Activated CD8-positive, alpha-beta T cell treated with anti-CD3 and anti-CD28 coated beads, Interleukin-2, amount 10 ng/mL, durations not matched to agents 7 days and 5 days (primary cell): ENCODE measurements at regions not wholly inside any gene's neighbourhood (a gene's known extent, or its start where the extent isn't known, plus 50 kb on each side); places are given as distances from the start of the nearest gene placed in this dataset.

Experiments
- ATAC-seq: fragments of 150-1000 bp; cut with Tn5 transposase; one replicate; pipeline ENCODE4 v1.10.0; 2021; ENCODE audit warnings: moderate library complexity
- CTCF ChIA-PET: fragments of 350-600 bp; sonication (Branson Sonifier 250); formaldehyde crosslinking; loops from one replicate; lab custom pipeline; 2021; ENCODE audit warnings: antibody characterized with exemption; lab: Charles Lee
- POLR2A ChIA-PET: fragments of 350-600 bp; sonication (Branson Sonifier 250); formaldehyde crosslinking; loops from one replicate; lab custom pipeline; 2021; ENCODE audit warnings: antibody characterized with exemption; lab: Charles Lee
- DNase-seq: peaks from one replicate; pipeline ENCODE4 v3.0.0-alpha.2; 2020
- H3K27ac Mint-ChIP-seq: one replicate; pipeline ENCODE4 v1.8.0; 2021; ENCODE audit warnings: mild to moderate bottlenecking, mixed read lengths
- H3K27me3 Mint-ChIP-seq: one replicate; pipeline ENCODE4 v1.8.0; 2021; ENCODE audit warnings: low read depth, mixed read lengths
- H3K36me3 Mint-ChIP-seq: one replicate; pipeline ENCODE4 v1.8.0; 2021; ENCODE audit warnings: low read depth, mixed read lengths
- H3K4me1 Mint-ChIP-seq: one replicate; pipeline ENCODE4 v1.8.0; 2021; ENCODE audit warnings: low read depth, mixed read lengths
- H3K4me3 Mint-ChIP-seq: one replicate; pipeline ENCODE4 v1.8.0; 2021; ENCODE audit warnings: mild to moderate bottlenecking, mixed read lengths
- H3K9me3 Mint-ChIP-seq: one replicate; pipeline ENCODE4 v1.8.0; 2022; ENCODE audit warnings: mixed read lengths; ENCODE audit not compliant: insufficient read depth

GRCh38 chr9:84413301-84413700 is 72.7 kb upstream of the SLC28A3 start:
- no peaks in the 10 kb centered on the region for H3K4me1 Mint-ChIP-seq
- no peak overlapping the region for H3K27ac Mint-ChIP-seq
- H3K27me3 Mint-ChIP-seq = peaks cover 2% of the 10 kb centered on the region
- ChIA-PET POLR2A (no interaction called here), CTCF (interaction anchor here (1.3 kb wide), 2 partner anchors 9 to 16 kb away, joined by 3 to 4 read pairs; no protein-coding TSS in a partner anchor)
- no peak overlapping the region for H3K4me3 Mint-ChIP-seq
- no peak for DNase-seq
- H3K9me3 Mint-ChIP-seq = no peaks in the 10 kb centered on the region
- no peak for ATAC-seq
- H3K36me3 Mint-ChIP-seq = no peaks in the 10 kb centered on the region

DNA sequence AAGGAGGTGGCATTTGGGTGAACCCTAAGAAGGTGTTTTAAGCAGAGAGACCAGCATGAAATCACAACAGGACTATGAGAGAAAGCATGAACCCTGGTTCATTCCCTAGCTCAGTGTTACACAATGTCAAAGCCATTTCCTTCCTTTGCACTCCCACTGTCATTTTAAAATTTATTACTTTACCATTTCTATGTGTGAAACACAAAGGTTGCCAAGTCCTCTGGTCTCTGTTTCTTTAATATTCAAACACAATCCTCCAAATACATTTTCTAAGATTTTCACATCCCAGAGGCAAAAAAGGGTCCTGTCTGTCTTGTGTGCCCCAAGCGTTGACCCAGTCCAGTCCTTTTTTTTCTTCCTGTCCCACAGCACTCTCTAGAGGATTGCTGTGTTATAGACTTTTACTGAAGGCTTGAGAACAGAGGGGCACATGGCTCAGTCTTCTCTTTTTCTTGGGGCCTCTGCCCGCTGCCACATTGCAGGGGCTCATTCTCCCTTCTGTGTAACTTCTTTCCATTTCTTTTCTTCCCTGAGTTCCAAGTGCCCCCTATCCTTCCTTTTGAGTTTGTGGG is 78.6 kb upstream of the SLC28A3 start:
- Mint-ChIP-seq H3K27me3 (peaks cover 2% of the 10 kb centered on the region), H3K4me1 (no peaks in the 10 kb centered on the region), H3K9me3 (no peaks in the 10 kb centered on the region), H3K36me3 (no peaks in the 10 kb centered on the region), H3K27ac (no peak overlapping the region), H3K4me3 (no peak overlapping the region)
- no peak for ATAC-seq
- ChIA-PET CTCF (no interaction called here), POLR2A (no interaction called here)
- no peak for DNase-seq

DNA sequence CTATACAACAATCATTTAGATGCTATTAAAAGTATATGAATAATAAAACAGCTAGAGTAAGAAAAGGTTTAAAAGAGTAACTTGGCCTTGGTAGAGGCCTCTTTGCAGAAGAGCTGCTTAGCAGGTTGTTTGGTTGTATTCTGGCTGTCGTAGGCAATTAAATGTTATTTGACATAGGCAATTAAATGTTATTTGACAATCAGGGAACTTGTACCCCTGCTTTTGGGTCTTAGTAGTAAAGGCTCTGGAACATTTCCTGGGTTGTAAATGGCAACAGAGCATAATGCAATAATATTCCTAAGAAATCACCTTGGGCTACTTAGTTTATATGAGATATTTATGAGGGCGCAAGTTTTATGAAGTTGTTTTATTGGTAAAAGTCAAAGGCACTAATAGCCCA is 84.4 kb upstream of the SLC28A3 start:
- no peaks in the 10 kb centered on the region for H3K27me3 Mint-ChIP-seq
- no peaks in the 10 kb centered on the region for H3K36me3 Mint-ChIP-seq
- H3K4me1 Mint-ChIP-seq = no peaks in the 10 kb centered on the region
- no peak overlapping the region for H3K4me3 Mint-ChIP-seq
- H3K27ac Mint-ChIP-seq = no peak overlapping the region
- H3K9me3 Mint-ChIP-seq = no peaks in the 10 kb centered on the region
- ChIA-PET POLR2A (no interaction called here), CTCF (no interaction called here)
- ATAC-seq (no peak), DNase-seq (no peak)

DNA sequence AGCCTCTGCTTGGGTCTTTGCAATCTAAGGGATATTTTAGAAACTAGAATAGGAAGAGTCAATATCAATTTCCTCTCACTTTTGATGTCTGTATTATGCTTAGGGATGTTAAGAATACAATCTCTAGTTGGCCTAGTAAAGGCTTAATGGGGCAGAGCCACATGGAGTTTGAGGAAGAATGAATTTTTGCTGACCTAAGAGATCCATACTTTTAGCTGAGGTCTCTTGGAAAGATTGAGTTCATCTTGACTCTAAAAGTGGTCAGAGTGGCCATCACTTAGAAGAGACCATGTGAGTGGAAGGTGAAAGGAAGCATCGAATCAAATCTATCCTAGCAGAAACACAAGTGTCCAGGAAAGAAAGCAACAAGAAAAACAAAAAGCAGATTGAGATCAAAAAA is 92.2 kb upstream of the SLC28A3 start:
- no peak overlapping the region for H3K27ac Mint-ChIP-seq
- no peaks in the 10 kb centered on the region for H3K4me1 Mint-ChIP-seq

DNA sequence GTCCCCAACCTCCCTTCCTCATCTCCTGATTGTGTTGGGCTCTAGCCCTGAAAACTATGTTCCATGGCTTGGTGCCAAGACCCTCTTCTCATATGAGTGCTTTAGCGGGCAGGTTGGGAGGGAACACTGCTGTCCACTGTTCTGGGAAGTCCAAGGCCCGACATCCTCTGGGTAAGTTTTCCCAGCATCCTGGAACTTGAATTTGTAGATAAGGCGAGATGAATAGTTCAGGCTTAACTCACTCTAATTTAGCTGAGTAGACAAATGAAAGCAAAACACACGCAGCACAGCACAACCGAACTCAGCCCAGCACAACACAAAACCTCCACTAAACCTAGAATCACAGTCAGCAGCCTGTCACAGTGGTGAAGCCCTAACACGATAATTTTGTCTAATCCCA is 95.3 kb upstream of the SLC28A3 start:
- H3K27me3 Mint-ChIP-seq = no peaks in the 10 kb centered on the region
- ATAC-seq (no peak), DNase-seq (no peak)
- no peak overlapping the region for H3K27ac Mint-ChIP-seq
- H3K9me3 Mint-ChIP-seq = no peaks in the 10 kb centered on the region
- H3K36me3 Mint-ChIP-seq = no peaks in the 10 kb centered on the region
- H3K4me1 Mint-ChIP-seq = no peaks in the 10 kb centered on the region
- CTCF ChIA-PET = no interaction called here
- POLR2A ChIA-PET = no interaction called here
- H3K4me3 Mint-ChIP-seq = no peak overlapping the region

More for the DNA sequence above, 92.2 kb upstream of the SLC28A3 start:
- no peaks in the 10 kb centered on the region for H3K9me3 Mint-ChIP-seq
- ChIA-PET POLR2A (no interaction called here), CTCF (interaction anchor here (1.5 kb wide), 1 partner anchor 29 kb away, joined by 3 read pairs; no protein-coding TSS in a partner anchor)
- no peaks in the 10 kb centered on the region for H3K27me3 Mint-ChIP-seq
- no peak overlapping the region for H3K4me3 Mint-ChIP-seq
- DNase-seq (no peak), ATAC-seq (no peak)
- no peaks in the 10 kb centered on the region for H3K36me3 Mint-ChIP-seq

GRCh38 chr9:84436386-84437109 is 96.0 kb upstream of the SLC28A3 start:
- no peak overlapping the region for H3K27ac Mint-ChIP-seq
- POLR2A ChIA-PET = no interaction called here

GRCh38 chr9:84438391-84438790 is 97.8 kb upstream of the SLC28A3 start:
- CTCF ChIA-PET = no interaction called here

More at GRCh38 chr9:84436386-84437109, 96.0 kb upstream of the SLC28A3 start:
- H3K9me3 Mint-ChIP-seq = no peaks in the 10 kb centered on the region
- no peak overlapping the region for H3K4me3 Mint-ChIP-seq
- no peaks in the 10 kb centered on the region for H3K4me1 Mint-ChIP-seq
- CTCF ChIA-PET = no interaction called here
- DNase-seq (no peak), ATAC-seq (no peak)
- no peaks in the 10 kb centered on the region for H3K27me3 Mint-ChIP-seq
- no peaks in the 10 kb centered on the region for H3K36me3 Mint-ChIP-seq

GRCh38 chr9:84439250-84439649 is 98.7 kb upstream of the SLC28A3 start:
- Mint-ChIP-seq H3K36me3 (no peaks in the 10 kb centered on the region), H3K4me3 (no peak overlapping the region), H3K9me3 (no peaks in the 10 kb centered on the region), H3K27ac (no peak overlapping the region), H3K4me1 (no peaks in the 10 kb centered on the region), H3K27me3 (no peaks in the 10 kb centered on the region)
- no peak for ATAC-seq
- ChIA-PET CTCF (no interaction called here), POLR2A (no interaction called here)
- no peak for DNase-seq

More at GRCh38 chr9:84438391-84438790, 97.8 kb upstream of the SLC28A3 start:
- Mint-ChIP-seq H3K4me1 (no peaks in the 10 kb centered on the region), H3K4me3 (no peak overlapping the region), H3K27ac (no peak overlapping the region), H3K27me3 (no peaks in the 10 kb centered on the region), H3K9me3 (no peaks in the 10 kb centered on the region), H3K36me3 (no peaks in the 10 kb centered on the region)
- DNase-seq (no peak), ATAC-seq (no peak)
- POLR2A ChIA-PET = no interaction called here

GRCh38 chr9:84442712-84443111 is 102.2 kb upstream of the SLC28A3 start:
- ChIA-PET POLR2A (no interaction called here), CTCF (no interaction called here)
- DNase-seq = no peak
- H3K27ac Mint-ChIP-seq = no peak overlapping the region
- no peaks in the 10 kb centered on the region for H3K36me3 Mint-ChIP-seq
- no peaks in the 10 kb centered on the region for H3K4me1 Mint-ChIP-seq
- no peaks in the 10 kb centered on the region for H3K27me3 Mint-ChIP-seq
- ATAC-seq = no peak
- H3K4me3 Mint-ChIP-seq = no peak overlapping the region
- no peaks in the 10 kb centered on the region for H3K9me3 Mint-ChIP-seq

GRCh38 chr9:84445737-84446136 is 105.2 kb upstream of the SLC28A3 start:
- DNase-seq = no peak
- no peak for ATAC-seq
- Mint-ChIP-seq H3K4me3 (no peak overlapping the region), H3K9me3 (no peaks in the 10 kb centered on the region), H3K4me1 (no peaks in the 10 kb centered on the region), H3K27me3 (no peaks in the 10 kb centered on the region), H3K27ac (no peak overlapping the region), H3K36me3 (no peaks in the 10 kb centered on the region)
- ChIA-PET POLR2A (no interaction called here), CTCF (no interaction called here)

GRCh38 chr9:84447305-84447704 is 106.7 kb upstream of the SLC28A3 start:
- H3K27me3 Mint-ChIP-seq = no peaks in the 10 kb centered on the region

GRCh38 chr9:84450029-84450428 is 109.5 kb upstream of the SLC28A3 start:
- no peaks in the 10 kb centered on the region for H3K9me3 Mint-ChIP-seq
- POLR2A ChIA-PET = no interaction called here
- H3K4me3 Mint-ChIP-seq = no peak overlapping the region
- ATAC-seq (no peak), DNase-seq (no peak)
- H3K27me3 Mint-ChIP-seq = no peaks in the 10 kb centered on the region
- no peaks in the 10 kb centered on the region for H3K4me1 Mint-ChIP-seq
- H3K36me3 Mint-ChIP-seq = no peaks in the 10 kb centered on the region
- CTCF ChIA-PET = no interaction called here
- no peak overlapping the region for H3K27ac Mint-ChIP-seq

More at GRCh38 chr9:84447305-84447704, 106.7 kb upstream of the SLC28A3 start:
- Mint-ChIP-seq H3K27ac (no peak overlapping the region), H3K4me3 (no peak overlapping the region), H3K9me3 (no peaks in the 10 kb centered on the region), H3K36me3 (no peaks in the 10 kb centered on the region), H3K4me1 (no peaks in the 10 kb centered on the region)
- ChIA-PET CTCF (no interaction called here), POLR2A (no interaction called here)
- DNase-seq (no peak), ATAC-seq (no peak)
